MCF 10A (cell line): ENCODE measurements at regions not wholly inside any gene's neighbourhood (a gene's known extent, or its start where the extent isn't known, plus 50 kb on each side); places are given as distances from the start of the nearest gene placed in this dataset.

Experiments used
- BruUV-seq: library from RNA; stranded (reverse); fragments of 400-500 nt; replicated peaks from 2 replicates; lab custom pipeline; 2021; lab: Mats Ljungman, UMichigan
- CTCF ChIA-PET: fragments of 300-600 bp; sonication (Branson Sonifier 250); formaldehyde crosslinking; extraction: SDS; loops from one replicate; lab custom pipeline; 2021; ENCODE audit warnings: antibody characterized with exemption, inconsistent platforms; lab: Yijun Ruan, JAX
- POLR2A ChIA-PET: fragments of 300-600, 350-650 bp; sonication (Branson Sonifier 250); formaldehyde crosslinking; extraction: SDS; loops from one replicate; lab custom pipeline; 2020; ENCODE audit warnings: antibody characterized with exemption, inconsistent platforms; lab: Yijun Ruan, JAX
- DNase-seq: peaks from one replicate; pipeline ENCODE4 v3.0.0-alpha.2; 2018; ENCODE audit not compliant: unreplicated experiment
- H3K27ac Mint-ChIP-seq: one replicate; pipeline ENCODE4 v1.8.0; 2022; ENCODE audit warnings: mild to moderate bottlenecking, low read depth, mixed read lengths; ENCODE audit not compliant: unreplicated experiment
- H3K27me3 Mint-ChIP-seq: one replicate; pipeline ENCODE4 v1.8.0; 2022; ENCODE audit warnings: mixed read lengths; ENCODE audit not compliant: insufficient read depth, unreplicated experiment
- H3K36me3 Mint-ChIP-seq: one replicate; pipeline ENCODE4 v1.8.0; 2022; ENCODE audit warnings: mild to moderate bottlenecking, moderate library complexity, mixed read lengths; ENCODE audit not compliant: insufficient read depth, unreplicated experiment
- H3K4me1 Mint-ChIP-seq: one replicate; pipeline ENCODE4 v1.8.0; 2022; ENCODE audit warnings: mixed read lengths; ENCODE audit not compliant: insufficient read depth, unreplicated experiment
- H3K4me3 Mint-ChIP-seq: one replicate; pipeline ENCODE4 v1.8.0; 2022; ENCODE audit warnings: mild to moderate bottlenecking, moderate library complexity, mixed read lengths; ENCODE audit not compliant: unreplicated experiment
- H3K9me3 Mint-ChIP-seq: one replicate; pipeline ENCODE4 v1.8.0; 2022; ENCODE audit warnings: mixed read lengths; ENCODE audit not compliant: unreplicated experiment
- CTCF ChIP-seq: fragments of 200-600 bp; IDR thresholded peaks from one replicate; pipeline ENCODE4 v1.8.0; 2022; ENCODE audit warnings: antibody characterized with exemption, mild to moderate bottlenecking; ENCODE audit not compliant: unreplicated experiment
- intact Hi-C: fragments of 100-400 bp; cut with micrococcal nuclease; formaldehyde crosslinking; loops from 2 replicates; pipeline ENCODE4 v1.14.1; 2022

GRCh38 chr6:26214803-26215584, 127.8 kb downstream of the HFE start:
- DNase-seq: no peak
- no peak for TF ChIP-seq CTCF
- Mint-ChIP-seq H3K4me3 (no peak overlapping the region), H3K4me1 (no peaks in the 10 kb centered on the region), H3K36me3 (no peaks in the 10 kb centered on the region), H3K9me3 (no peaks in the 10 kb centered on the region), H3K27ac (no peak overlapping the region), H3K27me3 (no peaks in the 10 kb centered on the region)
- POLR2A ChIA-PET: interaction anchor here (0.7 to 8.5 kb wide), 37 partner anchors 10 to 1679 kb away, joined by 3 to 443 read pairs (median 25); a partner anchor contains a TSS
- no TSS peak for BruUV-seq
- CTCF ChIA-PET: interaction anchor here (0.6 to 3.0 kb wide), 6 partner anchors 8 to 398 kb away, joined by 3 to 20 read pairs (median 4); a partner anchor contains a TSS
- intact Hi-C loops: loop anchor here (5.0 kb wide), 3 partner anchors 97 to 932 kb away; partner anchors contain the start of gene ABT1

GRCh38 chr6:26215585-26216358, 128.5 kb downstream of the HFE start:
- BruUV-seq: no TSS peak
- peak; percentile 46 for DNase-seq
- Mint-ChIP-seq H3K4me1 (no peaks in the 10 kb centered on the region), H3K9me3 (no peaks in the 10 kb centered on the region), H3K27me3 (no peaks in the 10 kb centered on the region), H3K36me3 (no peaks in the 10 kb centered on the region), H3K27ac (no peak overlapping the region), H3K4me3 (no peak overlapping the region)
- CTCF ChIA-PET: interaction anchor here (0.7 to 3.0 kb wide), 11 partner anchors 9 to 94 kb away, joined by 3 to 20 read pairs (median 4); a partner anchor contains a TSS
- POLR2A ChIA-PET: interaction anchor here (0.7 to 8.5 kb wide), 58 partner anchors 10 to 1678 kb away, joined by 3 to 443 read pairs (median 13); a partner anchor contains a TSS
- intact Hi-C loops: loop anchor here (1.0 to 5.0 kb wide), 10 partner anchors 10 to 932 kb away; partner anchors contain the start of gene ABT1
- TF ChIP-seq CTCF: no peak

GRCh38 chr6:26216359-26216885, 129.2 kb downstream of the HFE start:
- peak; percentile 98 for DNase-seq
- POLR2A ChIA-PET: interaction anchor here (0.7 to 8.5 kb wide), 64 partner anchors 9 to 1677 kb away, joined by 3 to 443 read pairs (median 10); partner anchors contain the start of gene HFE

More at GRCh38 chr6:26216359-26216885, 129.2 kb downstream of the HFE start:
- H3K27me3 Mint-ChIP-seq: no peaks in the 10 kb centered on the region
- no peak overlapping the region for H3K4me3 Mint-ChIP-seq
- no peak overlapping the region for H3K27ac Mint-ChIP-seq
- CTCF ChIA-PET: interaction anchor here (0.6 to 3.0 kb wide), 10 partner anchors 11 to 159 kb away, joined by 3 to 20 read pairs (median 4); a partner anchor contains a TSS
- intact Hi-C loops: loop anchor here (1.0 to 5.0 kb wide), 10 partner anchors 11 to 931 kb away; partner anchors contain the start of gene ABT1
- H3K9me3 Mint-ChIP-seq: no peaks in the 10 kb centered on the region
- TF ChIP-seq CTCF: no peak
- H3K36me3 Mint-ChIP-seq: no peaks in the 10 kb centered on the region
- H3K4me1 Mint-ChIP-seq: no peaks in the 10 kb centered on the region
- BruUV-seq: TSS peak; percentile 93
